ENCODE measurements at regions not wholly inside any gene's neighbourhood (a gene's known extent, or its start where the extent isn't known, plus 50 kb on each side); places are given as distances from the start of the nearest gene placed in this dataset.

GRCh38 chr1:114295321-114295720, 141.7 kb upstream of the SYT6 start:
- H3K4me3 Mint-ChIP-seq = no peak overlapping the region
- H3K9me3 Mint-ChIP-seq = peaks cover 4% of the 10 kb centered on the region

GRCh38 chr1:114292835-114293234, 139.2 kb upstream of the SYT6 start:
- Mint-ChIP-seq H3K27ac (no peak overlapping the region), H3K9me3 (peaks cover 4% of the 10 kb centered on the region), H3K4me1 (peaks cover 25% of the 10 kb centered on the region), H3K27me3 (ENCODE audit: low read depth, poor library complexity) (no peaks in the 10 kb centered on the region), H3K36me3 (ENCODE audit: low read depth) (peaks cover 4% of the 10 kb centered on the region), H3K4me3 (no peak overlapping the region)
- no peak for DNase-seq
- no peak for TF ChIP-seq CTCF (IDR thresholded peaks at IDR 0.05)

More at GRCh38 chr1:114295321-114295720, 141.7 kb upstream of the SYT6 start:
- no peak for TF ChIP-seq CTCF (IDR thresholded peaks at IDR 0.05)
- Mint-ChIP-seq H3K36me3 (ENCODE audit: low read depth) (peaks cover 4% of the 10 kb centered on the region), H3K27me3 (ENCODE audit: low read depth, poor library complexity) (peaks cover 3% of the 10 kb centered on the region), H3K4me1 (peaks cover 34% of the 10 kb centered on the region), H3K27ac (no peak overlapping the region)
- DNase-seq = no peak

- H3K4me3 Mint-ChIP-seq = no peak overlapping the region
- H3K27ac Mint-ChIP-seq = no peak overlapping the region
- peaks cover 27% of the 10 kb centered on the region for H3K4me1 Mint-ChIP-seq
- peaks cover 4% of the 10 kb centered on the region for H3K9me3 Mint-ChIP-seq
- H3K27me3 Mint-ChIP-seq (ENCODE audit: low read depth, poor library complexity) = no peaks in the 10 kb centered on the region
- TF ChIP-seq CTCF (IDR thresholded peaks at IDR 0.05) = no peak
- peaks cover 4% of the 10 kb centered on the region for H3K36me3 Mint-ChIP-seq (ENCODE audit: low read depth)
- no peak for DNase-seq
These were observed 138.5 kb upstream of the SYT6 start for GRCh38 chr1:114292194-114292593.

GRCh38 chr1:114290776-114291175, 137.1 kb upstream of the SYT6 start:
- H3K4me1 Mint-ChIP-seq = peaks cover 34% of the 10 kb centered on the region
- no peak overlapping the region for H3K4me3 Mint-ChIP-seq
- H3K27ac Mint-ChIP-seq = no peak overlapping the region
- peaks cover 4% of the 10 kb centered on the region for H3K9me3 Mint-ChIP-seq
- peaks cover 4% of the 10 kb centered on the region for H3K36me3 Mint-ChIP-seq (ENCODE audit: low read depth)
- no peak for TF ChIP-seq CTCF (IDR thresholded peaks at IDR 0.05)
- H3K27me3 Mint-ChIP-seq (ENCODE audit: low read depth, poor library complexity) = no peaks in the 10 kb centered on the region
- no peak for DNase-seq

GRCh38 chr1:114290341-114290740, 136.7 kb upstream of the SYT6 start:
- Mint-ChIP-seq H3K27me3 (ENCODE audit: low read depth, poor library complexity) (no peaks in the 10 kb centered on the region), H3K4me1 (peaks cover 36% of the 10 kb centered on the region), H3K27ac (no peak overlapping the region), H3K4me3 (no peak overlapping the region), H3K36me3 (ENCODE audit: low read depth) (peaks cover 2% of the 10 kb centered on the region), H3K9me3 (peaks cover 1% of the 10 kb centered on the region)
- no peak for DNase-seq
- no peak for TF ChIP-seq CTCF (IDR thresholded peaks at IDR 0.05)

GRCh38 chr1:114289824-114290223, 136.2 kb upstream of the SYT6 start:
- DNase-seq = no peak
- no peak overlapping the region for H3K27ac Mint-ChIP-seq
- peaks cover 36% of the 10 kb centered on the region for H3K4me1 Mint-ChIP-seq
- H3K4me3 Mint-ChIP-seq = no peak overlapping the region
- no peaks in the 10 kb centered on the region for H3K9me3 Mint-ChIP-seq
- H3K36me3 Mint-ChIP-seq (ENCODE audit: low read depth) = no peaks in the 10 kb centered on the region
- no peaks in the 10 kb centered on the region for H3K27me3 Mint-ChIP-seq (ENCODE audit: low read depth, poor library complexity)
- no peak for TF ChIP-seq CTCF (IDR thresholded peaks at IDR 0.05)

All from nephron progenitor cell (in vitro differentiated cells).